Ramos (cell line): ENCODE measurements at regions not wholly inside any gene's neighbourhood (a gene's known extent, or its start where the extent isn't known, plus 50 kb on each side); places are given as distances from the start of the nearest gene placed in this dataset.
"Not testable (repeated sequence)": the region's sequence is repeated elsewhere in the genome, so short reads cannot be mapped to it uniquely, and the experiment has no call there.

Experiments
- in situ Hi-C: fragments of 300-500 bp; cut with MboI; formaldehyde crosslinking; loops from one replicate; pipeline ENCODE4 v1.14.3; 2022; ENCODE audit warnings: low sequenced_read_pairs; ENCODE audit not compliant: unreplicated experiment

DNA sequence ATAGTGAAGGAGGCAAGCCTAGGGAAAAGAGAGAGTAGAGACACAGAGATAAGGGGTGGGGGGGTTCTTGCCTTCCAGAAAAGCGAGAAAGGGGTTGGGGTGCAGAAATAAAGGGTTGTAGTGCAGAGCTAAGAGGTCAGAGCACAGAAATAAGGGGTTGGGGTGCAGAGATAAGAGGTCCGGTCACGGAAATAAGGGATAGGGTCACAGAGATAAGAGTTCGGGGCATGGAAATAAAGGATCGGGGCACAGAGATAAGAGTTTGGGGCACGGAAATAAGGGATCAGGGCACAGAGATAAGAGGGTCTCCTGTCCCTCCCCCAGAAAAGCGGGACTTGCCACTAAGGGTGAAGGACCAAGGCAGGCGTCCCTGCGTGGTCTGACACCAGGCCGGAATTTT, 222.0 kb downstream of the OTOP1 start:
- in situ Hi-C loops = not testable (repeated sequence)

DNA sequence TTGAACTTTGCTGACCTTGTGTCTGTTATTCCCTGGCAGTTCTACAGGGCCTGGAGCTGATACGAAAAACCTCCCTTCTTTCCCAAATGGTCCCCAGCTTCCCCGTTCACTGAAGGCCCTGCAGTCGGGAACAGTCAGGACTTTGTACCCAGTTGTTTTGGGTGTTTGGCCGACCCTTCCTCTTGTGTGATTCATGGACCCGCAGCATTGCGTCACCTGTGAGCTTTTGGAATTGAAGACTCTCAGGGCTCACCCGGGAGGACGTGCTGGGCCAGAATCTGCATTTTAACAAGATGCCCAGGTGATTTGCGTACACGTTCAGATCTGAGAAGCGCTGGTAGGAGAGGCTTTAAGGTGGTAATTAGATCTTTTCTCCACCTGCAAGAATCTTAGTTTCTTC, 220.4 kb downstream of the OTOP1 start:
- in situ Hi-C loops = not testable (repeated sequence)

DNA sequence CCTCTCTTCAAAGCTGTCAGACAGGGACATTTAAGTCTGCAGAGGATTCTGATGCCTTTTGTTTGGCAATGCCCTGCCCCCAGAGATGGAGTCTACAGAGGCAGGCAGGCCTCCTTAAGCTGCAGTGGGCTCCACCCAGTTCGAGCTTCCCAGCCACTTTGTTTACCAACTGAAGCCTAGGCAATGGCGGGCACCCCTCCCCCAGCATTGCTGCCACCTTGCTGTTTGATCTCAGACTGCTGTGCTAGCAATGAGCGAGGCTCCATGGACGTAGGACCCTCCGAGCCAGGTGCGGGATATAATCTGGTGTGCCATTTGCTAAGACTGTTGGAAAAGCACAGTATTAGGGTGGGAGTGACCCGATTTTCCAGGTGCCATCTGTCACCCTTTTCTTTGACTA, 207.7 kb downstream of the OTOP1 start:
- in situ Hi-C loops = not testable (repeated sequence)

DNA sequence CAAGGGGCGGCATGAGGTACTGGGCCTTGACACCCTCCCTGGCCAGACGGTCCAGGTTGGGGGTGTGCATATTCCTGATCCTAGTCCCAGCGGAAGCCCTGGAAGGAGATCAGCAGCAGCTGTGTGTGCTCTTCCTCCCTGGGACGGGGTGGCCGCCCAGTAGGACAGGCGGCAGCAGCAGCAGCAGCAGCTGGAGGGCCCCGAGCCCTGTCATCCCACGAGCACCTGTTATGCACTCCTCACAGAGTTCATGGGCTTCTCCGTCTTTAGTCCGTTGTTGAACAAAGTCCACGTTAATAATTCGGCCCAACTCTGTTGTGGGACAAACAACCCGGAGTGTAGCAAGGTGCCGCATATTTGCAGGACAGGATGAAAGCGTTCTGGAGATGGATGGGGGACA, 205.6 kb downstream of the OTOP1 start:
- in situ Hi-C loops = not testable (repeated sequence)

DNA sequence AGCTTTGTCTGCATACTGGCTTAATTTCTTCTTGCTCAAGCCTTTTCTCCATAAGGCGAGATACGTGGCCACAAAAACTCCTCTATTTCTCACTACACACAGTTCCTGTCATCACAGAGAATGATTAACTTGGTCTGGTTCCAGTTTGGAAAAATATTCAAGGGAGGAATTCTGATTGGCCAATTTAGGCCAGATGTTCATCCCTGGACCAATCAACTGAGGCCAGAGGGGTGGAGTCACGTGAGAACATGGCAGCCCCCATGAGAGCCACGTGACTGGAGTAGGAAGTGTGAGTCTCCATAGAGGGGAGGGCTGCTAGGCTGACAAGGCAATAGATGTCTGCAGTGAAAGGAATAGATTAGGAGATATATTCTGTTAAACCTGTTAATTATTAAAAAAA, 200.0 kb downstream of the OTOP1 start:
- in situ Hi-C loops = not testable (repeated sequence)

DNA sequence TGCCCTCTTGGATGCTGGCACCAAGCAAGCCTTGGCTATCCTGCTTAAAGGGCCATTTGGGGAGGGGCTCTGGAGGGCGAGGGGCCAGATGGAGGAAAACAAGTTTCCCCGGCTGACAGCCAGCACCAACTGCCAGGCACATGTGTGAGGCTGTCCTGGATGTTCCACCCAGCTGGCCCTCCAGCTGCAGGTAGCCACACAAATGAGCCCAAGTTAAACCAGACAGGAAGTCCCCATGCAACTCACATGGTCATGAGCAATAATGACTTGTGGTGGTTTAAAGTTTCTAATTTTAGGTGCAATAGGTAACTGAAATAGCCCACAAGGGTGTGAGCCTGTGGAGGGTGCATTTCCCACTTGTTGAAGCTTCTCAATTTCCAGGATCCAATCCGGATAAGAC, 198.0 kb downstream of the OTOP1 start:
- in situ Hi-C loops = not testable (repeated sequence)

DNA sequence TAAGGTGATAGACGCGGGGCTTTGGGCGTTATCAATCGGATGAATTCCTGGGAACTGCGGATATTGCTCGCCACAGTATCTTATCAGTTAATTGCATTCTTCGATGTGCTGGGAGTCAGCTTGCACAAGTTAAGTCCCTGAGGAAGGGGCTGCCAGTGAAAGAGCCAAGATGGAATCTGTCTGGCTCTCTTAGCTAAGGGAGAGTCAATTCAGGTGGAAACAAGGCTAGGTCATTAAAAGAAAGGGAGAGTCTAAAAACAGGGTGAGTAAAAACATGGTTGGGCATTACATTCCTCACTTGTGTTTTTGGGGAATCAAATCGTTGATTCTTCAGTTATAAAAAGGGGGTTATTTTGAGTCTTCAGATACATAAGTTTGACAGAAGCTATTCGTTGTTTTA, 196.2 kb downstream of the OTOP1 start:
- in situ Hi-C loops = not testable (repeated sequence)

DNA sequence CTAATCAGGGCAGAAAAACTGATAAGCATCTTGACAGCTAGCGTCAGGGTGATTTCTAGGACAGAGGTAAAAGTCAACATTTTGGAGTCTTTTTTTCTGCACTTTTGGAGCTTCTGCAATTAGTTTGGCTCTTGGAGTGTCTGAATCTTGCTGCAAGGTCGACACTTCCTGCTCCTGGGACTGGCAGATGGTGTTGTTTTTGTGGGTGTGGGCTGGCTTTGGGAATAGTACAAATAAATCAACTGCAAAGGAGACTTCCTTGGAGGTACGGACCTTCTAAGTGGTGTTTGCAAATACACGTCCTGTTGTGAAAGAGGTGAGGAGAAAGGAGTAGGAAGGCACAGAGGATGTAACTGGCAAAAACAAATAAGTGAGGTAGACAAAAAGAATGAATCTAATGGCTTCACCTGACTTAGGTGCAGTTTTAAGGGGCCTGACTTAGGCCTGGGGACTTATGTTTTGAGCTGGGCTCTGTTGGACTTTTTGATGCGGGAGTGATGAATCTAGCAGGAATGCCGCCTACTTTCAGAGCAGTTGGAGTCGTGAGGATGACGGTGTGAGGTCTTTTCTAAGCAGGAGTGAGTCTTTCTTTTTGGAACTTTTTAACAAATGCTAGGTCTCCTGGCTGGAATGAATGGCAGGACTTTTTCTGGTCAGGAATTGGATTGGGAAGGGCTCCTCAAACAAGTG, 195.1 kb downstream of the OTOP1 start:
- in situ Hi-C loops = not testable (repeated sequence)

DNA sequence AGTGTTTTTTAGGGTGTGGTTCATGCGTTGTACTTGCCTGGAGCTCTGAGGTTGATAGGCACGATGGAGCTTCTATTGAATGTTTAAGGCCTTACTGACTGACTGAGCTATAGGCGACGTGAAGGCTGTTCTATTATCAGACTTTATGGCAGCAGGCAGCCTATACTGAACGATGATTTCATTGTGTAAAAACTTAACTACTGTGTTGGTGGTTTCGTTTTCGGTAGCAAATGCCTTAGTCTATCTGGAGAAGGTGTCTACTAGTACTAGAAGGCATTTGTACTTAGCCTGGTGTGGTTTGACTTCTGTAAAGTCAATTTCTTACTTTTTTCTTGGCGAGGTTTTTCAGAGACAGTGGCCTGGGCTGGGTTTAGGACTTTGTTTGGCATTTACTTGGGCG, 194.4 kb downstream of the OTOP1 start:
- in situ Hi-C loops = not testable (repeated sequence)

DNA sequence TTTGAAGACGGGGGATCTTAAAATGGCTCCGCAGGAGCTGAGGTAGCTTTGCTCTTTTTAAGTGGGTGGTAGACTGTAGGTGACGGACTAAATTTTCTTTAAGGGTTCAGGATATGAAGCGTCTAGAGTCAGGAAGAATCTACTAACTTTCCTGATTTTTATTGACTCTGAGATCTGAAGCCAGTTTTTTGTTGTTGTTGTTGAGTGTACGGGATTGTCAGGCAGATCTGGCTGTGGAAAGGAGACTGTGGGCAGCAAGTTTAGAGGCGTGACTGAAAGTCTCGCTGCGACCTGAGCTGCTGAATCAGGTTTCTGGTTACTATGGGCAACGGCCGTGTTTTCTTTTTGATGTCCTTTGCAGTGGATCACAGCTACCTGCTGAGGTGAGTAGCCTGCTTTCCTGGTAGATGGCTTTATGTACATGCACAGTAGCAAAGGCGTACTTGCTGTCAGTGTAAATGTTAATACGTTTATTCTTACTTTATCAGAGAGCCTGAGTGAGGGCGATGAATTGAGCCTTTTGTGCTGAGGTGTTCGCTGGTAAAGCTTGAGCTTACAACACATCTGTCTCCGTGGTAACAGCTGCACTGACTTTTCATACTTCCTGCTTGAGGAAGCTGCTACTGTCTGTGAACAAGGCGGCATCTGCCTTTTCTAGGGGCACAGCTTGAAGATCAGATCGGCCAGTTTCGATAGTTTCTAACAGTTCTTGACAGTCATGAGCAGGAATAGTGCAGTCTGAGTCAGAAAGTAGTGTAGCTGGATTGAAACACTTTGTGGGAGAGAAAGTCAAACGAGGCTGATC, 193.7 kb downstream of the OTOP1 start:
- in situ Hi-C loops = not testable (repeated sequence)

DNA sequence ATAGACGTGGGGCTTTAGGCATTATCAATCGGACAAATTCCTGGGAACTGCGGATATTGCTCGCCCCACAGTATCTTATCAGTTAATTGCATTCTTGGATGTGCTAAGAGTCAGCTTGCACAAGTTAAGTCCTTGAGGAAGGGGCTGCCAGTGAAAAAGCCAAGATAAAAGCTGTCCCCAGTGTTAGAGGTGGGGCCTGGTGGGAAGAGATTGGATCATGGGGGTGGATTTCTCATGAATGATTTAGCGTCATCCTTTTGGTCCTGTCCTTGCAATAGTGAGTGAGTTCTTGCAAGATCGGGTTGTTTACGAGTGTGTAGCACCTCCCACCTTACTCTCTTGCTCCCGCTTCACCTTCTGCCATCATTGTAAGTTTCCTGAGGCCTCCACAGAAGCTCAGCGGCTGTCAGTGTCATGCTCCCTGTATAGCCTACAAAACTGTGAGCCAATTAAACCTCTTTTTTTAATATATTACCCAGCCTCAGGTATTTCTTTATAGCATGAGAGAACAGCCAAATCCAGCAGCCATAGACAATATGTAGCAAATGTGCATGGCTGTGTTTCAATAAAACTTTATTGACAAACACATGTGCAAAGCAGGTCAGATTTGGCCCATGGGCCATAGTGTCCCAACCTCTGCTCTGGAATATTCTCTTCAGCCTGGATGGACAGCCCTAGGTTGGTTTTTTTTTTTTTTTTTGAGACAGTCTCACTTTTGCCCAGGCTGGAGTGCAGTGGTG, 189.2 kb downstream of the OTOP1 start:
- in situ Hi-C loops = not testable (repeated sequence)

DNA sequence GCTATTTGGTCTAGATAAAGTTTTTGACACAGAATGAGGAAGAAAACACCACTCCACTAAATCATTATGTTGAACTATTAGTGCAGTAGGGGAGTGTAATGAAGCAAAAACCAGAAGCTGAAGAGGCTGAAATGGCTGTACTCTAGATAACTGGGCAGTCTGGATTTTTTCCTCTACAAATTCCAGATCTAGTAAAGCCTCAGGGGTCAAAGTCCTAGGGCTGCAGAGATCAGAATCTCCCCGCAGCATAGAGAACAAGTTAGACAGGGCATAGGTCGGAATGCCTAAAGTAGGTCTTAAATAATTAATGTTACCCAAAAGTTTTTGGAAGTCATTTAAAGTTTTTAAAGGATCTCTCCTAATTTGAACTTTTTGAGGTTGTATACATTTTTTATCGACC, 180.9 kb downstream of the OTOP1 start:
- in situ Hi-C loops = not testable (repeated sequence)

DNA sequence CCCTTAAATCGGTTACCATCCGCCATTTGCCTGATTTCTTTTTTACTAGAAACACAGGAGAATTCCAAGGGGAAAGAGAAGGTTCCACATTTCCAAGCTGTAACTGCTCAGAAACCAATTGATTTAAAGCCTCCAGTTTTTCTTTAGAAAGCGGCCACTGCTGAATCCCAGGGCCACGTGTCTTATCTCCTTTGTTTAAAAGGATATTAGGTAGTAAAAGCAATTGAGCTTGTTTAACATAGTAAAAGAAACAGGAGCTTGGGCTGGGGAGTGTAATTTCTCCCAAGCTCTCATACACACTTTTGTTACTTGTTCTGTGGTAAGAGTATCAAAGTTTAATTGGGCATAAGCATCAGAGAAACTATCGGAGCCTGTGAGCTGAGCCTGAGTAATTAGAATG, 180.0 kb downstream of the OTOP1 start:
- in situ Hi-C loops = not testable (repeated sequence)

DNA sequence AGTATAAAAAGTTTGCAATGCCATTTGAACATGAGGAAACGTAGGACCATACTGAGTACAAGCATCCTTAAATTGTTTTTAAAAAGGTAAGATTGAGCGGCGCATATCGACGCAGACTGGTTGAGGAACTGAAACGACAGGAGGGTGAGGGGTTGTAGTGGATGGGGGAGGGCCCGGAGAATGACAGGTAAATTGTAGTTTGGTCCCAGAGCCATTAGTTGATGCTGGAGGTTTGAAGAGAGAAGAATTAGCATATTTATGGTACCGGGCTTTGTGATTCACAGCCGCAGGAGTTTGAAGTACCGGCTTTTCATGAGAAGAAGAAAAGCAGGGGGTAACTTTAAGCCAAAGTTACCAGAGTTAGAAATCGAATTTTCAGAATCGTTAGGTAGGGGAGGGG, 179.5 kb downstream of the OTOP1 start:
- in situ Hi-C loops = not testable (repeated sequence)

DNA sequence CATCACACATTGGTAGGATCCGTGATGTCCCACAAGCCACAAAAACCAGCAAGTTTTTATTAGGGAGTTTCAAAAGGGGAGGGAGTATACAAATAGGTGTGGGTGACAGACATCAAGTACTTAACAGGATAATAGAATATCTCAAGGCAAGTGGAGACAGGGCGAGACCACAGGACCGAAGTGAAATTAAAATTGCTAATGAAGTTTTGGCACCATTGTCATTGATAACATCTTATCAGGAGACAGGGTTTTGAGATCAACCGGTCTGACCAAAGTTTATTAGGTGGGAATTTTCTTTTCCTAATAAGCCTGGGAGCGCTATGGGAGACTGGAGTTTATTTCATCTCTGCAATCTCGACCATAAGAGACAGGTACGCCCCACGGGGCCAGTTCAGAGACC, 178.5 kb downstream of the OTOP1 start:
- in situ Hi-C loops = not testable (repeated sequence)

DNA sequence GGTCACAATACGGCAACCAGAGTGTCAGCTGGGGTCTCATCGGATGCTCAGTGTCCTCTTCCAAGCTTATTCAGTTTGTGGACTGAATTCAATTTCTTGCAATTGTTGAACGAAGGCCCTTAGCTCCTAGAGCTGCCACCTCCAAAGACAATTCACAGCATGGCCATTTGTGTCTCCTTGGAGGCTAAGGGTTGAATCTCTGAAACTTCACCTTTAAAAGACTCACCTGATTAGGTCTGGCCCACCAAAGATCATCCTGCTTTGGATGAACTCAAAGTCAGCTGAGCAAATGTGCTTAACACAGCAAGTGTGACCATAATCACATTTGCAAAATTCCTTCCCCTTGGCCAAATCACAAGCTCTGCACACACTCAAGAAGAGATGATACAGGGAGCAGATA, 175.9 kb downstream of the OTOP1 start:
- in situ Hi-C loops = not testable (repeated sequence)

DNA sequence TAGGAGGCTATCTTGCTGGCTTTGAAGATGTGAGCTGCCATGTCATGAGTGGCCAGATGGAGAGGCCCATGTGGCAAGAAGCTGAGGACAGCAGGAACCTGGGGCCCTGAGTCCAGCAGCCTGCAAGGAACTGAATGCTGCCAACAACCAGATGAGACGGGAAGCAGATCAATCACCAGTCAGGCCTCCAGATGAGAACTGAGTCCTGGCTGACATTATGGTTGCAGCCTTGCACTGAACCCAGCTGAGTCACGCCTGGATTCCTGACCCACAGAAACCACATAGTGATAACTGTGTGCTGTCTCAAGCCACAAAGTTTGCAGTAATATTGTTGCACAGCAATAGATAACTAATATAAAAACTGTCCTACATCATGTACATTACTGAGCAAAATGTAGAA, 173.8 kb downstream of the OTOP1 start:
- in situ Hi-C loops = not testable (repeated sequence)

DNA sequence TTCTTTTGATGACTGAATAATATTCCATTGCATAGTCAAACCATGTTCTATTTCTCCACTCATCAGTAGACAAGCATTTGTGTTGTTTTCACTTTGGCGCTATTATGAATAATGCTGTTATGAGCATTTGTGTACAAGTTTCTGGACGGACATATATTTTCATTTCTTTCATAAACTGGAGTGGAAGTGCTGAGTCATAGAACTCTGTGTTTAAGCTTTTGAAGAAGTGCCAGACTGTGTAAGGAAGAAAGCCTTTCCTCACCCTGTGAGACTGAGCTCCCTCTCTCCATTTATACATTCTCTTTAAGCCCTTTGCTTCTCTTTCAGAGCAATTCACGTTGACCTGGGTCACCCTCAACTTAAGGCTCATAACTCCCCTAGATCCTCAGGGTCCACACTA, 169.5 kb downstream of the OTOP1 start:
- in situ Hi-C loops = not testable (repeated sequence)

DNA sequence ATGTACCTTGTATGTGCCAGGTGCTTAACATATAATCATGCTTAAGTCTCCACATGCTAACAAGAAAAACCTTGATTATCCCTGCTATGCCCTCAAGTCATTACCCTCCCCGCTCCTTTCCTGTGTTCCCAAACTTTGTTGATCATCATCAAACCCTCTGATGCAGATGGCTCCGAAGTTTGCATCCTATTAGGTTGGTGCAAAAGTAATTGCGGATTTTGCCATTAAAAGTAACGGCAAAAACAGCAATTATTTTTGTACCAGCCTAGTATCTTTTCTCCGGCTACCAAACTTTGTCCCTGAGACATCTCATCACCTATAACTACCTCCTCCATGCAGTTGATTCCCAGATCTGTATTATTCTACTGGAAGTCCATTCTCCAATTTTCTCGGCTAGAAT, 142.6 kb downstream of the OTOP1 start:
- in situ Hi-C loops = not testable (repeated sequence)

DNA sequence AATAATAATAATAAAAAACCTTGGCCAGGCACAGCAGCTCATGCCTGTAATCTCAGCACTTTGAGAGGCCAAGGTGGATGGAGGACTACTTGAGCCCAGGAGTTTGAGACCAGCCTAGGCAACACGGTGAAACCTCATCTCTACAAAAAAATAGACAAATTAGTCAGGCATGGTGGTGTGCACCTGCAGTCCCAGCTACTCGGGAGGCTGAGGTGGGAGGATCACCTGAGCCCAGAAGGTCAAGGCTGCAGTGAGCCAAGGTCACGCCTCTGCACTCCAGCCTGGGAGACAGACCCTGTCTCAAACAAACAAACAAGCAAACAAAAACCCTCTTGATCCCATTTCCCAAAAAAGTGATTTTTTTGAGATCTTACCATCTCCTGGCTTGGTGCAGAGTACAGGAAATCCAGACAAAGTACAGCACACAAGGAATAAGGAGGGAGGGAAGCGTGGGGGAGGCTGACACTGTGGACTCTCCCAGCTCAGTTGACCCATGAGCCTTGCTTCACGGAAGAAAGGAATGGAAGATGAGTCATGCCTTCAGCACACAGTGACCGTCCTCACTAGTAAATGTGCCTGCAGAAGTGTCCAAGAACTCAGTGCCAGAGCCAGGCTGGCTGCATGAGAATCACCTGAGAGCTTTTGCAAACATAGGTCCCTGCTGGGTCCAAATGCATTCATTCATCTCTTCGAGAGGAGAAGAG, 136.9 kb downstream of the OTOP1 start:
- in situ Hi-C loops = not testable (repeated sequence)
